ENCODE measurements at regions not wholly inside any gene's neighbourhood (a gene's known extent, or its start where the extent isn't known, plus 50 kb on each side); places are given as distances from the start of the nearest gene placed in this dataset.

GRCh38 chr10:121294630-121295029 lies 303.6 kb downstream of the FGFR2 start:
- TF ChIP-seq SMC3 (IDR thresholded peaks at IDR 0.05; ENCODE audit: borderline replicate concordance, low read length), result no peak
- TF ChIP-seq ETV6 (conservative IDR thresholded peaks at IDR 0.05 in 1 of 2, IDR thresholded peaks at IDR 0.05 in 1 of 2; ENCODE audit: borderline replicate concordance in 1 of 2, low read depth in 1 of 2), result no peak
- no peak for TF ChIP-seq TARDBP (IDR thresholded peaks at IDR 0.05; ENCODE audit: borderline replicate concordance)

All from GM12878 (cell line).